GM19467 (cell line): ENCODE measurements at regions not wholly inside any gene's neighbourhood (a gene's known extent, or its start where the extent isn't known, plus 50 kb on each side); places are given as distances from the start of the nearest gene placed in this dataset.

Experiments
- ATAC-seq: cut with Tn5 transposase; IDR thresholded peaks from one replicate; pipeline ENCODE4 v1.9.1; 2021; ENCODE audit warnings: mild to moderate bottlenecking, moderate library complexity; ENCODE audit not compliant: unreplicated experiment

GRCh38 chr11:11177156-11177808 lies 175.8 kb downstream of the CSNK2A3 start:
- no peak for ATAC-seq

- no peak for ATAC-seq
Measured at GRCh38 chr11:11173316-11174025, 179.6 kb downstream of the CSNK2A3 start.

GRCh38 chr11:11171854-11172253 lies 181.2 kb downstream of the CSNK2A3 start:
- ATAC-seq: peak; percentile 82

GRCh38 chr11:11171285-11171684 lies 181.8 kb downstream of the CSNK2A3 start:
- ATAC-seq: no peak

GRCh38 chr11:11170352-11171084 lies 182.5 kb downstream of the CSNK2A3 start:
- ATAC-seq: no peak

GRCh38 chr11:11169715-11170351 lies 183.2 kb downstream of the CSNK2A3 start:
- ATAC-seq: no peak

GRCh38 chr11:11167806-11168205 lies 185.2 kb downstream of the CSNK2A3 start:
- ATAC-seq: no peak

- no peak for ATAC-seq
Measured at GRCh38 chr11:11164334-11164690, 188.7 kb downstream of the CSNK2A3 start.

- no peak for ATAC-seq
Measured at GRCh38 chr11:11163669-11164333, 189.2 kb downstream of the CSNK2A3 start.

GRCh38 chr11:11163236-11163635 lies 189.8 kb downstream of the CSNK2A3 start:
- no peak for ATAC-seq

GRCh38 chr11:11157185-11157584 lies 195.9 kb downstream of the CSNK2A3 start:
- ATAC-seq: no peak

GRCh38 chr11:11155962-11156815 lies 196.9 kb downstream of the CSNK2A3 start:
- no peak for ATAC-seq

- no peak for ATAC-seq
Measured at GRCh38 chr11:11152877-11153276, 200.2 kb downstream of the CSNK2A3 start.

- no peak for ATAC-seq
Measured at GRCh38 chr11:11149671-11150459, 203.2 kb downstream of the CSNK2A3 start.

GRCh38 chr11:11148596-11148995 lies 204.5 kb downstream of the CSNK2A3 start:
- no peak for ATAC-seq

GRCh38 chr11:11148104-11148509 lies 204.9 kb downstream of the CSNK2A3 start:
- ATAC-seq: no peak

- ATAC-seq: no peak
Measured at GRCh38 chr11:11146830-11147229, 206.2 kb downstream of the CSNK2A3 start.

- ATAC-seq: no peak
Measured at GRCh38 chr11:11143849-11144248, 209.2 kb downstream of the CSNK2A3 start.

- ATAC-seq: no peak
Measured at GRCh38 chr11:11142430-11142829, 210.6 kb downstream of the CSNK2A3 start.
